Superior temporal gyrus (tissue), 1 donor: ENCODE measurements at regions not wholly inside any gene's neighbourhood (a gene's known extent, or its start where the extent isn't known, plus 50 kb on each side); places are given as distances from the start of the nearest gene placed in this dataset.
"Not testable (repeated sequence)": the region's sequence is repeated elsewhere in the genome, so short reads cannot be mapped to it uniquely, and the experiment has no call there.

ENCODE experiments used
- DNase-seq: peaks from one replicate; pipeline ENCODE4 v3.0.0-alpha.2; 2016; ENCODE audit errors: extremely low spot score

- no peak for DNase-seq
Measured at GRCh38 chr4:159006202-159006601, 96.7 kb upstream of the RAPGEF2 start.

GRCh38 chr4:159008671-159009070 lies 94.2 kb upstream of the RAPGEF2 start:
- no peak for DNase-seq

- no peak for DNase-seq
Measured at GRCh38 chr4:159009521-159009920, 93.4 kb upstream of the RAPGEF2 start.

- no peak for DNase-seq
Measured at GRCh38 chr4:159010100-159010499, 92.8 kb upstream of the RAPGEF2 start.

- DNase-seq: peak; percentile 77
Measured at GRCh38 chr4:159010563-159011260, 92.2 kb upstream of the RAPGEF2 start.

GRCh38 chr4:159012381-159012780 lies 90.5 kb upstream of the RAPGEF2 start:
- DNase-seq: no peak

- DNase-seq: no peak
Measured at GRCh38 chr4:159013692-159014091, 89.2 kb upstream of the RAPGEF2 start.

- no peak for DNase-seq
Measured at GRCh38 chr4:159014859-159015258, 88.0 kb upstream of the RAPGEF2 start.

- no peak for DNase-seq
Measured at GRCh38 chr4:159015841-159016240, 87.0 kb upstream of the RAPGEF2 start.

- peak; percentile 26 for DNase-seq
Measured at GRCh38 chr4:159016593-159017024, 86.3 kb upstream of the RAPGEF2 start.

- no peak for DNase-seq
Measured at GRCh38 chr4:159017323-159018026, 85.4 kb upstream of the RAPGEF2 start.

- DNase-seq: no peak
Measured at GRCh38 chr4:159018062-159018629, 84.7 kb upstream of the RAPGEF2 start.

- DNase-seq: no peak
Measured at GRCh38 chr4:159019356-159019755, 83.5 kb upstream of the RAPGEF2 start.

GRCh38 chr4:159021597-159022385 lies 81.1 kb upstream of the RAPGEF2 start:
- no peak for DNase-seq

- no peak for DNase-seq
Measured at GRCh38 chr4:159023741-159024140, 79.1 kb upstream of the RAPGEF2 start.

- no peak for DNase-seq
Measured at GRCh38 chr4:159024266-159024665, 78.6 kb upstream of the RAPGEF2 start.

GRCh38 chr4:159024828-159025227 lies 78.1 kb upstream of the RAPGEF2 start:
- DNase-seq: no peak

GRCh38 chr4:159026329-159026728 lies 76.5 kb upstream of the RAPGEF2 start:
- DNase-seq: no peak

- DNase-seq: no peak
Measured at GRCh38 chr4:159027535-159027934, 75.3 kb upstream of the RAPGEF2 start.

GRCh38 chr4:159029481-159029880 lies 73.4 kb upstream of the RAPGEF2 start:
- DNase-seq: no peak

GRCh38 chr4:159030297-159030696 lies 72.6 kb upstream of the RAPGEF2 start:
- DNase-seq: not testable (repeated sequence)

GRCh38 chr4:159035570-159035969 lies 67.3 kb upstream of the RAPGEF2 start:
- DNase-seq: no peak
